SK-N-MC (cell line): ENCODE measurements at regions not wholly inside any gene's neighbourhood (a gene's known extent, or its start where the extent isn't known, plus 50 kb on each side); places are given as distances from the start of the nearest gene placed in this dataset.
"Not testable (repeated sequence)": the region's sequence is repeated elsewhere in the genome, so short reads cannot be mapped to it uniquely, and the experiment has no call there.

Source experiments
- EZH2 ChIP-seq: fragments of 200-600 bp; sonication (generic); IDR thresholded peaks from one replicate; pipeline ENCODE4 v1.6.1; 2017; ENCODE audit warnings: antibody characterized with exemption
- FOXP2 ChIP-seq: optimal IDR thresholded peaks from 2 replicates; pipeline ENCODE3; 2011; ENCODE audit warnings: mild to moderate bottlenecking, moderate library complexity; ENCODE audit not compliant: insufficient read depth; ENCODE audit errors: extremely low read length, control extremely low read depth
- POLR2AphosphoS5 ChIP-seq: IDR thresholded peaks from 2 replicates; pipeline ENCODE4 v1.6.1; 2012; ENCODE audit warnings: mild to moderate bottlenecking, low read depth, low read length, borderline replicate concordance

DNA sequence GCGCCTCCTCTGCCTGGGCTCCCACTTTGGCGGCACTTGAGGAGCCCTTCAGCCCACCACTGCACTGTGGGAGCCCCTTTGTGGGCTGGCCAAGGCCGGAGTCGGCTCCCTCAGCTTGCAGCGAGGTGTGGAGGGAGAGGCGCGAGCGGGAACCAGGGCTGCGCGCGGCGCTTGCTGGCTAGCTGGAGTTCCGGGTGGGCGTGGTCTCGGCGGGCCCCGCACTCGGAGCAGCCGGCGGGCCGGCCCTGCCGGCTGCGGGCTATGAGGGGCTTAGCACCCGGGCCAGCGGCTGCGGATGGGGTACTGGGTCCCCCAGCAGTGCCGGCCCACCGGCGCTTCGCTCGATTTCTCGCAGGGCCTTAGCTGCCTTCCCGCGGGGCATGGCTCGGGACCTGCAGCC lies 344.5 kb downstream of the NYAP2 start:
- not testable (repeated sequence) for TF ChIP-seq POLR2AphosphoS5, EZH2, FOXP2
